CD4-positive, alpha-beta T cell treated with Interleukin-17A for 4 hours (primary cell): ENCODE measurements at regions not wholly inside any gene's neighbourhood (a gene's known extent, or its start where the extent isn't known, plus 50 kb on each side); places are given as distances from the start of the nearest gene placed in this dataset.
"Not testable (repeated sequence)": the region's sequence is repeated elsewhere in the genome, so short reads cannot be mapped to it uniquely, and the experiment has no call there.

Experiments
- DNase-seq: peaks from one replicate; pipeline ENCODE4 v3.0.0-alpha.2; 2020; ENCODE audit warnings: mixed read lengths

GRCh38 chr17:72458301-72458700 lies 337.5 kb downstream of the SOX9 start:
- no peak for DNase-seq

GRCh38 chr17:72460711-72461110 lies 339.9 kb downstream of the SOX9 start:
- DNase-seq, result no peak

DNA sequence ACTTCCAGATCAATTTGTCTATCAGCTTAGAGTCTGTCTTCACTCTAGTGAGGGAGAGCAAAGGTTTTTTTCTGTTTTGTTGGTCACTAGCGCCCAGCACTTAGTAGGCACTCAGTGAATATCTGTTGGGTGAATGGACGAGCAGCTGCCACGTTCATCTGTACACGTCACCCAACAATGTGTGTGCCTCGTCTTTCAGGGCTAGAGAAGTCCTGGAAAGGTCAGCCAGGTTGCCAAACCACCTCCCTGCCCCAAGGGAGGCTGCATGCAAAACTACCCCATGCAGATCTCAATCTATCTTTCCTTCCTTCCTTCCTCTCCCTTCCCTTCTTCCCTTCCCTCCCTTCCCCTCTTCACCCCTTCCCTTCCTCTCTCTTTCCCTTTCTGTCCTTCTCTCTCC lies 340.9 kb downstream of the SOX9 start:
- no peak for DNase-seq

GRCh38 chr17:72462407-72462806 lies 341.6 kb downstream of the SOX9 start:
- DNase-seq, result no peak

GRCh38 chr17:72462814-72463213 lies 342.0 kb downstream of the SOX9 start:
- no peak for DNase-seq

GRCh38 chr17:72463287-72464102 lies 342.7 kb downstream of the SOX9 start:
- DNase-seq, result no peak

DNA sequence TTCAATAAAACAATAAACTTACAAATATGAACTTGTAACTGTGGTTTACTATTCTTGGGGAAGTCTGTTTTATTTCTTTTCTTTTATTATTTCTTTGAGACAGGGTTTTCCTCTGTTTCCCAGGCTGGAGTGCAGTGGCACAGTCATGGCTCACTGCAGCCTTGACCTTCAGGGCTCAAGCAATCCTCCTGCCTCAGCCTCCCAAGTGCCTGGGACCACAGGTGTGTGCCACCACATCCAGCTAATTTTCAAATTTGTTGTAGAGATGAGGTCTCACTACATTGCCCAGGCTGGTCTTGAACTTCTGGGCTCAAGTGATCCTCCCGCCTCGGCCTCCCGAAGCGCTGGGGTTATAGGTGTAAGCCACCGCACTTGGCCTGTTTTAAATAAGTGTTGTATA lies 343.4 kb downstream of the SOX9 start:
- not testable (repeated sequence) for DNase-seq

DNA sequence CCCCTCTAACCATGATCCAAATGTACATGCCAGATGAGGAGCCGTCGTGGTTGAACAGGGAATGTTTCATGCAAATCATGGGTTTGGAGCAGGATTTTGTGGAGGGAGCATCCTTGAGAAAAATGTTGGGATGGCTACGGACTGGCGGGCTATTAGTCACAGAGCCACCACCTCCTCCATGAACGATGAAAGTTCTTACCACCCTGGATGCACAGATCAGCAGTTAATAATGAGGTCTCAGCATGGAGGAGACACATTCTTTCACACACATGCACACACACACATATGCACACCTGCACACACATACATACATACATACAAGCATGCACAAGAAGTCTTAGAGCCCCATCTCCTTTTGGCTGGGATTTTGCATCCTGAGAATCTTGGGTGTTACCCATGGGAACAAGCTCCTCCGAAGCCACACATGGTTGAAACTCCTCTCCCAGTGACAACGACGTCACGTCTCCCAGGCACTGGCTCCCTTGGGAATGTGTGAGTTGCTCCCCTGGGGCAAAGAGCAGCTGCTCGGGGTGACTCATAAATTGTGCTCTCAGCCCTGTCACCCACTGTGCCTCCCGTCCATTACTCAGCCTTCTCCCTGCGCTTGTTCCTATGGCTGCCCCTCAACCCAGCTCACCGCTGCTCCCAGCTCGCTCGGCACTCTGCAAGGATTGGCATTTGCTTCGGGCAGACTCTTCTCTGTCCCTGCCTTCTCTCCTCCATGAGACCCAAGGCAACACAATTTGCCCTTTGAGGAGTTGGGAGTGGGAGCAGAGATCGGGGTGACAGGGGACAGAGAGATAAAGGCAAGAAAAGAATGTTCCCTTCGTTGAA lies 344.6 kb downstream of the SOX9 start:
- no peak for DNase-seq

DNA sequence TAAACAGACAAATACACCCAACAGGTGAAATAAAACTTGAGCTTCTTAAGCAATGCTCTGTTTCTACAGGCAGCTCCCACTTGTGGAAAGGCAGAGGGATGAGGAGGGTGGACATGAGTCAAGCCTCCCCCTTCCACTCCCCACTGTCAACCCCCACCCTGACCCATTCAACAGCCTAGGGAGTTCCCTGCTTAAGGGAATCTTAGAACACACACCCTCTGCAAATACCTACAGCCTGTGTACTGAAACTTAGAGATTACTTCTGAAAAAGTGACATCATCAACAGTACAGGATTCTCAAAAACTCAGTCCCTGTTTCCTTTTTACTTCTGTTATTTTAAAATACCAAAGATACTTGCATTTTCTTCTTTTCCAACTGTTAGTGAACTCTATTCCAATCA lies 345.4 kb downstream of the SOX9 start:
- DNase-seq, result no peak

DNA sequence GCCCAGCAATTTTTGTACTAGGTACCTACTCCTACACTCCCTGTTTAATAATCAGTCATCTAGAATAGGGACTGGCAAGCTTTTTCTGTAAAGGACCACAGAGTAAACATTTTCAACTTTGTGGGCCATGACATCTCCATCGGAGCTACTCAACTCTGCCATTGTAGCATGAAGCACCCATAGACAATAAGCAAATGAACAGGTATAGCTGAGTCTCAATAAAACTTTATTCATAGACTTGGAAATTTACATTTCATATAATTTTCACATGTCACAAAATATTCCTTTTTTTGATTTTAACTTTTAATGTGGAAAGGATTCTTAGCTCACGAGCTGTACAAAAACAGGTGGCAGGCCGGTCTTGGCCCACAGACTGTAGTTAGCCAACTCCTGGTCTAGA lies 345.8 kb downstream of the SOX9 start:
- DNase-seq, result no peak

GRCh38 chr17:72467841-72468653 lies 347.2 kb downstream of the SOX9 start:
- no peak for DNase-seq

DNA sequence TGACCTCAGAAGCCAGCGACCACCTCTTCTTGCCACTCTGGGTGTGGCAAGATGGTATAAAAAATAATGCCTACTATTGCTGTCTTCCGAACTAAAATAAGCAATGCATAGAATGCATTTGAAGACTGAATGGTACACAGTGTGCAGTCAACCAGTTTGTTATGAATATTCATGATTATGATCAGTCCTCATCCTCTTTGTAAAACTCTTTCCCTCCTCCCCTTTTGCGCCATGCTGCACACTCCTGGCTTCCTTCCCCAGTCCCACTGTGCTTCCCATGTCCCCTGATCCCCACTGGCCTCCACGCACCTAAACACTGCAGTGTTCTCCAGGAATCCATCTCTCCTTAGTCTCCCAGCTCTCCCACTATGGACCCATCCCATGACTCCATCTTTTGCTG lies 348.0 kb downstream of the SOX9 start:
- no peak for DNase-seq

DNA sequence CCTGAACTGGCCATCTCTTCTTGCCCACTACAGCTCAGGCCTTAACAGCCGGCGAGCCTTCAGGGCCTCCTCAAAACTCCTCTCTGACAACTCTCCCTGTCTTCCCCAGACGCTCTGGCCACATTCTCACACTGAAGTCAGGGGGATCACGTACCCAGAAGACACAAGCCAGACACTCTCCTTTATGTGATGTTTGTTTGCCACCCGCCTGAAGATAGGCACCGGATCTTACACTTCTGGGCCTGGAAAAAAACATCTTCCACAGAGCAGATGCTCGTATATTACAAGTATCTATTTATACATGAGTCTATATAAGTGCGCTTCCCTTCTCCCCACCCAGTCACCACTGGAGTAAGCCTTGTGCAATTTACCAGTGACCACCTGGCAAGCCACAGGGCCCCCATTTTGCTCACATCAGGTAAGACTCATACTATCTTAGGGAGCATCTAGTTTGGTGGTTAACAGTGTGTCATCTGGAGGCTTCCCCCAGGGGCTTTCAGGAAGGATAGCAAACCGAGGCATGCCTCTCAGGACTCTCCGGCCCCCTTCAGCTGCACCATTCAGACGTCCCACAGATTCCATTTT lies 349.4 kb downstream of the SOX9 start:
- no peak for DNase-seq

GRCh38 chr17:72470734-72471133 lies 349.9 kb downstream of the SOX9 start:
- no peak for DNase-seq

- DNase-seq, result no peak
These were observed 350.5 kb downstream of the SOX9 start for GRCh38 chr17:72471296-72471695.

DNA sequence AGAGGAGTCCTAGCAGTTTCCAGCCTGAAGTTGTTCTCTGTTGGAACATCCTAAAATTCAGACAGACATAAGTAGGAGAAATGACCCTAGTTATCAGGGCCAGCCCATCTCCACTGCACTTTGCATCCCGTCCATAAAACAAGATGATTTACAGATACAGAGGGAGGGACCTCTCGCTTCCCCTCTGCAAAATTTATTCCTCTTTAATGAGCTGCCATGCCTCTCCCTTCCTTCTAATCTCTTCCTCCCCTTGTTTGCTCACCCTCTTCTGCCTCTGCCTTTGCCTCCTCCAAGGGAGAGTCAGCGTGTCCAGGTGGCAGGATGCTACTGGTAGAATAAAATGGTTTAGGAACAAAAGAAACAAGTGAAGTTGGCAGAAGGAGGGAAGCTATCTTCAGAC lies 351.3 kb downstream of the SOX9 start:
- DNase-seq, result no peak

DNA sequence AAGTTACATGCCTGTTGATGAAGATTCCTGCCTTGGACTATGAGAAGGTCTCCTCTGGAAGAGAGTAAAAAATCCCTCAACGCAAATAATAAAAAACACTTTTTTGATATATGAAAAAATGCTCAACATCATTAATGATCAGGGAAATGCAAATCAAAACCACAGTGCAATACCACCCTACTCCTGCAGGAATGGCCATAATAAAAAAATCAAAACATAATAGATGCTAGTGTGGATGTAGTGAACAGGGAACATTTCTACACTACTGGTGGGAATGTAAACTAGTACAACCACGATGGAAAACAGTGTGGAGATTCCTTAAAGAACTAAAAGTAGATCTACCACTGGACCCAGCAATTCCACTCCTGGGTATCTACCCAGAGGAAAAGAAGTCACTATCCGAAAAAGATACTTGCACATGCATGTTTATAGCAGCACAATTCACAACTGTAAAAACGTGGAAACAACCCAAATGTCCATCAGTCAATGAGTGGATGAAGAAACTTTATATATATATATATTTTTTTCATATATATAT lies 352.1 kb downstream of the SOX9 start:
- DNase-seq, result not testable (repeated sequence)

DNA sequence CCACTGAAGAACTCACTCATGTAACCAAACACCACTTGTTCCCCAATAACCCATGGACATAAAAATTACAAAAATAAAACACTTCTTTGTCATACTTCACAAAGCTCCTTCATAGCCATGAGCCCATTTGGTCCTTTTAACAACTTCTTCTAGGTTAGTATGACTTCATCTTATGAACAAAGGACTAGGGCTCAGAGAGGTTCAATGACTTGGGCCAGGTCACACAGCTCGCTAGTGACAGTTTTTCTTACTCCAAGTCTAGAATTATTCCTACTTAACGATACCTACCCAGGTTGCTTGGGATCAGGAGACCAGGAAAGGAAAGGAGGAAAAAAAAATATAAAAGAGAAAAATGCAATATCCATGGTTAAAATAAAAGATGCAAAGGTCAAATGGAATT lies 353.4 kb downstream of the SOX9 start:
- no peak for DNase-seq

GRCh38 chr17:72474719-72475477 lies 354.1 kb downstream of the SOX9 start:
- DNase-seq, result no peak

DNA sequence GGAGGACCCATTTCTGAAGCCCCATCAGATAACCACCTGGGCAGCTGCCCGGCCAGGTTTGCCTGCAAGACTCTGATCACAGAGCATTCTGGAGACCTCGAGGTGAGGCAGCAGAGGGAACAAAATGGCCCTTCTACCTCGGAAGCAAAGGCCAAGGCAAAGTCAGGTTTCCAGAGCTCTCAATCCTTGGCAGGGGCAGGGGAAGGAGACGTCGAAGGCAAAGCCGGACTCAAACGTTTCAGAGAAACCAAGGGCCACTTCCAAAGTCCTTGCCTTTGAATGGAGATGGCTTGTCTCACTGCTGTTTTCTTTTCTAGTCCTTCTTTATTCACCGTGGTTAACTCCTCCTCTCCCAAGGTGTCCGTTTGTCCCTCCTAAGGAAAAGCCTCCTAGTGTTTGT lies 355.3 kb downstream of the SOX9 start:
- DNase-seq, result no peak

GRCh38 chr17:72476575-72476986 lies 355.8 kb downstream of the SOX9 start:
- no peak for DNase-seq

DNA sequence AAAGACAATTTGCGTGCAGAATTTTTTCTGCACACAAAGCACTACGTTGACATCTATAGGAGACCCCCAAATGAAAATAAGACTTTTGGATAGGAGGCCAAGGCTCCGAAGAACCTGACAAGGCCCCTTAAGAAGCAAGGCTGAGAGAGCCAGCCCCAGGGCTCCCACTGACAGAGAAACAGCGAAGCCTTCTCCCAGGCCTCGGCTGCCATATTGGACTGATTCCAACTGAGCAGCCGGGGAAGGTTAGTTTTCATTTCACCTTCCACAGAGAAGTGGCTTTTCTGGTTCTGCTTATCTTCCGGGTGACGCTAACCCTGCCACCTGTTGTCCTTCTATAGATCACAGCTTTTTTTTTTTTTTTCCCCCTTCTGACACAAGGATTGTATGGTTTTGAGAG lies 356.7 kb downstream of the SOX9 start:
- no peak for DNase-seq
